WERI-Rb-1 (cell line): ENCODE measurements at regions not wholly inside any gene's neighbourhood (a gene's known extent, or its start where the extent isn't known, plus 50 kb on each side); places are given as distances from the start of the nearest gene placed in this dataset.

Source experiments
- DNase-seq: peaks from one replicate; pipeline ENCODE4 v3.0.0-alpha.2; 2020
- H3K27ac ChIP-seq: fragments of 250-450 bp; sonication (Bioruptor Pico); 2 replicates; pipeline ENCODE4 v1.5.1; 2020; ENCODE audit warnings: mild to moderate bottlenecking, moderate library complexity
- H3K27me3 ChIP-seq: fragments of 250-450 bp; sonication (Bioruptor Pico); 2 replicates; pipeline ENCODE4 v1.5.1; 2021; ENCODE audit warnings: mild to moderate bottlenecking, low read depth, moderate library complexity; ENCODE audit not compliant: insufficient read depth, severe bottlenecking
- H3K36me3 ChIP-seq: fragments of 250-450 bp; sonication (Bioruptor Pico); 2 replicates; pipeline ENCODE4 v1.5.1; 2020; ENCODE audit warnings: mild to moderate bottlenecking, moderate library complexity
- H3K4me3 ChIP-seq: 2 replicates; pipeline ENCODE4 v1.5.1; 2011; ENCODE audit warnings: low read depth, mild to moderate bottlenecking, control low read depth, low read length
- H3K9me3 ChIP-seq: fragments of 250-450 bp; sonication (Bioruptor Pico); 2 replicates; pipeline ENCODE4 v1.5.1; 2021; ENCODE audit warnings: mild to moderate bottlenecking, moderate library complexity; ENCODE audit not compliant: severe bottlenecking
- TF ChIP-seq, protein P1 (sequence below): IDR thresholded peaks from 2 replicates; pipeline ENCODE4 v1.5.1; 2011; ENCODE audit warnings: low read depth, mild to moderate bottlenecking, control low read depth, inconsistent platforms, low read length

DNA sequence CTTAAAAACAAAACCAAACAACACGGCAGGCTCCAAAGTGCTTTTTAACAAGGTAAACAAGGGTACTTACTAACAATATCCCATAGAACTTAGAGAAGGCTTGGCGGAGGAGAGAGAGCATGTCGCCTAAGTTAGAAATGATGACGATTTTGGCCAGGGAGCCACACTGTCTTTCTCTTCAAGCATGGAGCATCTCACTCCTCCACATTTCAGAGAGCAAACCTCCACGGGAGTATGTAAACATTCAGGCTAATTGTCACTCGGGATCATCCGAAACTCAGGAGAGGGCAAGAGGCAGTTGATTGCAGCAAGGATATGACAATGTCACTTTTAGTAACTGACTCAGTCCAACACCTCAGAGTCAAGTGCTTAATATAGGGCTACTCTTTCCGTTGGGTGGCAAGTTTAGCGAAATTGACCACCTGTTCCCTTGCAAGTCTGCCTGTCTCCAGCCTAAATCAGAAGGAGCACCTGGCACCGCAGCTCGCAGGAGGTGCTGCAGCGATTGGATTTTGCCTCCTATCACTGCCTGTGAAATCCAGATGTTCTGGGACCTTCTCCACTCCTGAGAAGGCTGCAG lies 65.8 kb upstream of the RPS6KA2 start:
- TF ChIP-seq, protein P1, sequence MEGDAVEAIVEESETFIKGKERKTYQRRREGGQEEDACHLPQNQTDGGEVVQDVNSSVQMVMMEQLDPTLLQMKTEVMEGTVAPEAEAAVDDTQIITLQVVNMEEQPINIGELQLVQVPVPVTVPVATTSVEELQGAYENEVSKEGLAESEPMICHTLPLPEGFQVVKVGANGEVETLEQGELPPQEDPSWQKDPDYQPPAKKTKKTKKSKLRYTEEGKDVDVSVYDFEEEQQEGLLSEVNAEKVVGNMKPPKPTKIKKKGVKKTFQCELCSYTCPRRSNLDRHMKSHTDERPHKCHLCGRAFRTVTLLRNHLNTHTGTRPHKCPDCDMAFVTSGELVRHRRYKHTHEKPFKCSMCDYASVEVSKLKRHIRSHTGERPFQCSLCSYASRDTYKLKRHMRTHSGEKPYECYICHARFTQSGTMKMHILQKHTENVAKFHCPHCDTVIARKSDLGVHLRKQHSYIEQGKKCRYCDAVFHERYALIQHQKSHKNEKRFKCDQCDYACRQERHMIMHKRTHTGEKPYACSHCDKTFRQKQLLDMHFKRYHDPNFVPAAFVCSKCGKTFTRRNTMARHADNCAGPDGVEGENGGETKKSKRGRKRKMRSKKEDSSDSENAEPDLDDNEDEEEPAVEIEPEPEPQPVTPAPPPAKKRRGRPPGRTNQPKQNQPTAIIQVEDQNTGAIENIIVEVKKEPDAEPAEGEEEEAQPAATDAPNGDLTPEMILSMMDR, result no peak
- H3K4me3 ChIP-seq, result no peak overlapping the region
- no peak overlapping the region for H3K27ac ChIP-seq
- H3K27me3 ChIP-seq, result no peaks in the 10 kb centered on the region
- H3K36me3 ChIP-seq, result no peaks in the 10 kb centered on the region
- H3K9me3 ChIP-seq, result no peaks in the 10 kb centered on the region
- no peak for DNase-seq

DNA sequence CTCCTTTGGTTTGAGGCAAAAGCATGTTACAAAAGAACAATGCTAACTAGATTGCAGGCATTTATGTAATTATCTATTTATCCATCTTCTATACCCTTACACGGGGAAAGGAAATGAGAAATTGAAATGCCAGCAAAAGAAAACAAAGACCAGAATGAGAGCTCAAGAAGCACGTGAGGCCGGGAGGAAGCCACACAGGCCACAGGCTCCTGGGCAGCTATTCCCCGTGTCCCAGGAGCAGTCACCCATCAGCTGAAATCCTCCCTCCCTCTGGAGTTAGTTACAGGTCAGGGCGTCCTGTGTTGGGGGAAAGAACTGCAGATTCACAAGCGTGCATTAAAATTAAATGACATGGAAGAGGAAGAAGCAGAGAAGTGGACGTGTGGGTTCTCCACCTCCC lies 64.7 kb upstream of the RPS6KA2 start:
- TF ChIP-seq, protein P1, result no peak
- H3K27ac ChIP-seq, result no peak overlapping the region
- DNase-seq, result no peak
- H3K9me3 ChIP-seq, result no peaks in the 10 kb centered on the region
- no peak overlapping the region for H3K4me3 ChIP-seq
- H3K36me3 ChIP-seq, result no peaks in the 10 kb centered on the region
- no peaks in the 10 kb centered on the region for H3K27me3 ChIP-seq

DNA sequence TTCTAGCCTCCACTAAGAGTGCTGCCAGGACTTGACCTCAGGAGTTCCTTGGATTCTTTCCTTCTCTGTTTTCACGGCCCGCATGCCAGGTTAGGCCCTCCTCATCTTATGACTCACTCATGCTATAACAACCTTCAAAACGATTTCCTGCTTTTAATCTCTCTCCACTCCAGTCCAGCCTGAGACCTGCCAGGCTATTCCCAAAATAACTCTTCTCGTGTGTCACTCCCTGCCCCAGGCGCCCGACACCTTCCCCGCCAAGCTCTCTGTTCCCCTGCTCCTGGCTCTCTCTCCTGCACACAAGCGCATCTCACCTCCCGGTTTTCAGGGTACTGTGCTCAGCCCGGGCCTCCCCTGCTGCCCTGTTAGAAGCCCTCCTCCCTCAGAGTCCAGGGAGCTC lies 64.1 kb upstream of the RPS6KA2 start:
- no peaks in the 10 kb centered on the region for H3K9me3 ChIP-seq
- H3K4me3 ChIP-seq, result no peak overlapping the region
- no peak for DNase-seq
- H3K36me3 ChIP-seq, result no peaks in the 10 kb centered on the region
- no peak overlapping the region for H3K27ac ChIP-seq
- TF ChIP-seq, protein P1, result no peak
- no peaks in the 10 kb centered on the region for H3K27me3 ChIP-seq

DNA sequence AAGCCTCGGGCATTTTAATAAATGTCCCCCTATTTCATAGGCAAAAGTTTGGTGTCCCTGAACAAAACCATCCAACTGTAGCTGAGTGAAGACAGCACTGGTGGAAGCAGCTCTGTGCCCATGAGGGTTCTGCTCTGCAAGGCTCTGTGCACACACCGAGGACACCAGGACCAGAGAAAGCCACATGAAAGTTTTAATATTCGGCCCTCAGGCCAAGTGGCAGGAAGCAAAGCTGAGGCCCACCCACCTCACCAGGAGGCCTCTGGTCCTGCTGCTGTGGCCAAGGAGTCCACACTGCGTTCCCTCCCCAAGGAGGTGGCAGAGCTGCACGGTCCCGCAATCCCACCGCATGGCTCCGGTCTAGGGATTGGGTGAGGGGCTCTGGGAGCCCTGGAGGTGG lies 62.6 kb upstream of the RPS6KA2 start:
- H3K36me3 ChIP-seq, result no peaks in the 10 kb centered on the region

DNA sequence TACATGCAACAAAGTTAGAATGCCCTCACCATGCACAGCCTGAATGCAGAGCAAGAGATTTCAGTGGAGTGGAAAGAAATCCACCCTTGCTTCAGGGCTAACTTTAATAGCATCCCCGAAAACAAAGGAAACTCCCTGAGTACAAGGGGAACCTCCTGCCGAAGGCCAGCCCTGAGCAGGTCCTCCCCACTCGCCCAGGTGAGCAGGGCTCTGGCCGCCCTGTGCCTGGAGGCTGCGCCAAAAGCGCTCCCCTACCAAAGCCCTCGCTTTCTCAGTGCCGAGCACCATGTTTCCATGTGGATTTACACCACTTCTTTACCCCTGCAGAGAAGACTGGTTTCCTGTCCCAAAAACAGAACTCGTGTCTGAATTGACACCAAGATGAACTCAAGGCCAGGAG lies 61.9 kb upstream of the RPS6KA2 start:
- no peaks in the 10 kb centered on the region for H3K36me3 ChIP-seq
- no peaks in the 10 kb centered on the region for H3K27me3 ChIP-seq
- no peaks in the 10 kb centered on the region for H3K9me3 ChIP-seq
- TF ChIP-seq, protein P1, result no peak
- no peak overlapping the region for H3K4me3 ChIP-seq
- no peak overlapping the region for H3K27ac ChIP-seq
- DNase-seq, result no peak

More for the DNA sequence above, 62.6 kb upstream of the RPS6KA2 start:
- no peak overlapping the region for H3K4me3 ChIP-seq
- no peaks in the 10 kb centered on the region for H3K9me3 ChIP-seq
- TF ChIP-seq, protein P1, result no peak
- no peaks in the 10 kb centered on the region for H3K27me3 ChIP-seq
- H3K27ac ChIP-seq, result no peak overlapping the region
- DNase-seq, result no peak

DNA sequence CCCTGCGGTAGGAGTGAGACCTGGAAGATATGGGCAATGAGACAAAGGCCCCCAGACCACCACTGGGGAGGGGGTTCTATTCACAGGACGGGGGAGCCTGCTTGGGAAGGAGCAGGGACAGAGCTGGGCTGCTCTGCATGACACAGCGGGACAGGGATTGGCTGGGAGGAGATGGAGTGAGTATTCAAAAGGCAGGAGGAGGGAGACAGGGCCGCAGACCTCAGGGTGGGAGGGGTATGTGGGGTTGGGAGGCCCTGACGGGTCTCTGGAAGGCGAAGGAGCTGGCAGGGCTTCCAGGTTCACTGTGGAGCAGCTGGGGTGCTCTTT lies 60.8 kb upstream of the RPS6KA2 start:
- Histone ChIP-seq H3K36me3 (no peaks in the 10 kb centered on the region), H3K9me3 (no peaks in the 10 kb centered on the region), H3K27ac (no peak overlapping the region), H3K27me3 (no peaks in the 10 kb centered on the region), H3K4me3 (no peak overlapping the region)
- DNase-seq, result no peak
- TF ChIP-seq, protein P1, result no peak
